NCI-H524 treated with DMSO at 0.1 percent for 48 hours (cell line): ENCODE measurements at regions not wholly inside any gene's neighbourhood (a gene's known extent, or its start where the extent isn't known, plus 50 kb on each side); places are given as distances from the start of the nearest gene placed in this dataset.

Experiments used
- DNase-seq: peaks from one replicate; lab custom pipeline; 2025; lab: John Stamatoyannopoulos, UW

- DNase-seq: no peak
These were observed 81.7 kb upstream of the CCDC85A start for GRCh38 chr2:56102098-56102497.

- no peak for DNase-seq
These were observed 80.9 kb upstream of the CCDC85A start for GRCh38 chr2:56102866-56103265.

- no peak for DNase-seq
These were observed 78.8 kb upstream of the CCDC85A start for GRCh38 chr2:56104962-56105361.

DNA sequence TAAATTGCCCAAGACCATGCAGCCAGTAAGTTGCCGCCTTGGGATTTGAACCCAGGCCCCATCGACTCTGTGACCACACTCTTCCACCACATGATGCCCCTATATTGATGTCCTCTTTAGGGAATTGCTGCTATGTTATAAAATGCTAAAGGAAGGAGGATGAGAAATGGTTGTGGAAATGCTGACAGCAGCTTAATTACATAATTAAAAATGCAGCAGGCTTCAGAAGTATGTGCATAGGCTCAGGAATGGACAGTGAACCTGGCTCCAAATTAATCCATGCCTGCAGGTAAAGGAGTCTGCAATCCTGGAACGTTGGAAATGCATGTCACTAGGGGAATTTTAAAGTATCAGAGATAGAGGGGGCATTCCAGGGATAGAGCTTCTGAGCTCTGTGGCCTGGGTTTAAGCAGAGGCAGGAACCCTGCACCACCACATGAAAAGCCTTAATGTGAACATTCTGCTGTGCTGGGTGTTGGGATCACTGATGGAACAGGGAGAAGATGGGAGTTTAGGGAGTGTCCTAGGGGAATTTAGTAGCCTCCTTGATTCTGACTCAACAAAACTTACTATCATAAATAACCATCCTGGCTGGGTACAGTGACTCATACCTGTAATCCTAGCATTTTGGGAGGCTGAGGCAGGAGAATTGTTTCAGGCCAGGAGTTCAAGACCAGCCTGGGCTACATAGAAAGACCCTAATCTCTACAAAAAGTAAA, 76.1 kb upstream of the CCDC85A start:
- no peak for DNase-seq

DNA sequence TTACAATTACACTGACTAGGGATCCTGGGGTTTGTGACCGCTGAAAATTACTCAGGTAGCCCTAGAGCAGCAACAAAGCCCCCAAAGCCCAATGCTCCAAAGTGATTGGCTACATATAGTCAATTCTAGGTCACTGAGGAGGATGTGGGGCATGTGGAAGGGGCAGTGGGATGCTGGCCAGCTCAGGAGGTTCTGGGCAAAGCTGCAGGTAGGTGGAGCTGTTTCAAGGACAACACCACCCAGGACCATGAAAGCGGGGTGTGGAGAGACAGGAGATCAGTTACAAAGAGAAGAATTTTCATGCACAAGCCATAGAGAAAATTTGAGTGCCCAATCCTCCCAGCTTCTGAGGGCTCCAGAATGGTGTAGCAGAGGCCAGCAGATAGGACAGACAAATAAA, 75.0 kb upstream of the CCDC85A start:
- DNase-seq: no peak

DNA sequence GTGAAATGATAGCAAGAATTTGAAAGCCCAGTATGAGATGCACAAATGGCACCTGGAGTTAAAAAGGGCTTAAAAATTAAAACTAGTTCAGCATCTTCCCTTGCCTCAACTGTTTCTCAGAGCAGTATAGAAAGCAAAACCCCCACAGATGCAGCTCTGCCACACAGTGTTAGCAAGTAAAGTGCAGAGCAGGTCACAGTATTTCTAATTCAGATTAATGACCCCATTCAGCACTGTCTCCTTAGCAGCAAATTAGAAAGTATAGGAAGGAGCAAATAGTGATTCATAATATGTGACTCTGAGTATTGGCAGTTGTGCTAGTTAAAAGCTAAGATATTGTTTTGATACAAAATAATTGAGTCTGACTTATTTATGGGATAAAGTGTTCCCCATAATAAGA, 73.8 kb upstream of the CCDC85A start:
- DNase-seq: no peak

DNA sequence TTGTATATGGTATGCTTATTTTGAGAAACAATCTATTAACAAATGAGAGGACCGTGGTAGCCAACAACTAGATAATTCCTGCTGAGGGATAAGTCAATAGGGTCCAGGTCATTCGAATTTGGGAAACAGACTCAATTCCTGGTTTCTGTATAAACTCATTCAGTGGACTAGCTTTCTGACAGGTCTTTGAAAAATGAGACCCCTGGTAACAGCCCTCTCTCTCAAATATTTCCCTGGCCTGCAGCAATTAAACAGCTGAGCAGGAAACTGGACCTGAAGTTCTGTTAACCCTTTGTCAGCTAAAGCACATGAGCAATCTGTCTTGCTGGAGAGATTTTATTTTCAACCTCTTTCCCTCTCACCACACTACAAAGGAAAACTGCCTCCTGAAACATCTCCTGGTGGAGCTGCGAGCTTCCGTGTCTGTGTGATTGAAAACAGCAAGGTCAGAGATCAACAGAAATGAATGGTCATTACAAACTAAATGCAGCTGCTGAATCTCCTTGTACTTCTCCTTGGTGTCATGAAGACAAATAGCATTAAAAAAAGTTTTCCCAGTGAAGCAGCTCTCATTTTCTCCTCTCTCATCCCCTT, 70.3 kb upstream of the CCDC85A start:
- DNase-seq: no peak

GRCh38 chr2:56117764-56118163, 66.0 kb upstream of the CCDC85A start:
- no peak for DNase-seq

DNA sequence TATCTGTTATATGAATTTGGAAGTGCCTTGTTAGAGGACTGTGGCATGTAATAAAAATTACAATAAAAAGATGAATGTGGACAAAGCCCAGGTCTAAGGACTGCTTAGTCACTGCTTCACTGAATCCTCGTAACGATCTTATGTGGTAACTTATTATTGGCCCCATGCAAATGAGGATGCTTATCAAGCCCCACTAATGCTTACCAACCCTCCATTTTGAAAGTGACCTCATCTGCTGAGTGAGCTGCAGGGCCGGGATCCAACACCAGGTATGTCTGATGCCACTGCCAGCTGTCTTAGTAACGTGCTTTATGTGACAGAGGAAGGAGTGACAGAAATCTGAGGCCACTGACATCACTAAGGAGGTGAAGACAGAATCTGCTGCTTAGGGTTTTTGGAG, 65.3 kb upstream of the CCDC85A start:
- no peak for DNase-seq

GRCh38 chr2:56121995-56122394, 61.8 kb upstream of the CCDC85A start:
- DNase-seq: no peak

DNA sequence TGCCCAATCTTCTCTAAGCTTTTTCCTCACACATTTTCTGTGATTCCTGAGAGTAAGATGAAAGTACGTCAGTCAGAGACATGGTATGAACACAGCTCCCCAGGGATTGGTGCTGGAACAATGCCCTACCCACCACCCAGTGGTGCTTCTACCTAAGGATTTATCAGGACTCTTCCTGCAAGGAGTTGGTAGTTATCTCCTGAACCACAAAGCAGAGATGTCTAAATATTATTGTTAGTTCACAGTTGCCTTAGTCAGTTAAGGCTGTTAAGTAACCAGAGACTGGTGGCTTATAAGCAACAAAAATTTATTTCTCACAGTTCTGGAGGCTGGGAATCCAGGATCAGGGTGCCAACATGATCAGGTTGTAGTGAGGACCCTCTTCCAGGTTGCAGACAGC, 60.3 kb upstream of the CCDC85A start:
- no peak for DNase-seq

GRCh38 chr2:56127010-56127409, 56.8 kb upstream of the CCDC85A start:
- DNase-seq: no peak

DNA sequence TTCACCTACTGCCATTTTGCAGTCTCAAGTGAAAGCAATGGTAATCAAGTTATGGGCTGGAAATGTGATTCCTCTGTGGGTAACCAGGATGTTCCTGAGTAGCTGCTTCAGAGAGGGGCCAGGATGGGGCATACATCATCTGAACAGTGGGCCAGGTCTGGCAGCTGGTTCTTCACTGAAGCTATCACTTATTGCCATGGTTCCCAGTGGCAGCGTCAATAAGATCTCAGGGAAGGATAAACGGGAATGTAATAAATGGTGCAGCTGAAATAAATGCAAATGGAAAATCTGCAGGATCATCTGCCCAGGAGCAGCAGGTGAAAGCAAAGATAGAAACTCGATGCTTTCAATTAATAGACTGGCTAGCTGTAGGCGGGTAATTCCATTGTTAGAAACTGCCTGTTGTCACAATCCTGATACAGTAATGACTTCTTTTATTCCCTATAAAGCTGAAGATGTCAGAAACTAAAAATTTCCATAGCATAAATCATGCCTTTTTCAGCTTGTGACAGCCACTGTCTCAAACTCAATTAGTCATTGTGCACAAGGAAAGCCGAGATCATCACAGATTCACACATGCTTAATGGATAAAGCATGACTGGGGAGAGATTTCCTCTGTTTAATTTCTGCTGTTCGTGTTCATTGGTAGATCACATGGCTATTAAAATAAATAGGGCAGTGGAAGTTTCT, 56.2 kb upstream of the CCDC85A start:
- DNase-seq: no peak

DNA sequence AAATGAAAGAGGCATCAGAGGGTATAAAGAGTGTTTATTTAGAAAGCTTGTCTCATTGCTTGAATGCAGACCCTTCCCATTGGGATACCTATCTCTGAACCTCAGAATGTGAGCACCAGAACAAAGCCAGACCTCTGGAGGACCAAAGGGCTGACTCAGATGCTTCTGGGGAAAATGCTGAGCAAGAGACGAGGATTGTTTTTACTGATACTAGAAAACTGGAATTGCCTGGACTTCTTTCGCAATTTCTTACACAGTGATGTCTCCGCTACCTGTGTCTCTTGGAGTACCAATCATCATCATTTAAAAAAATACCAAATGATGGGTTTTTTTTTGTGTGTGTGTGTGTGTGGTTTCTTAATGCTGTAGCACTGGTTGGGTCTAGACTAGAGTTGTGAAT, 55.6 kb upstream of the CCDC85A start:
- DNase-seq: no peak

DNA sequence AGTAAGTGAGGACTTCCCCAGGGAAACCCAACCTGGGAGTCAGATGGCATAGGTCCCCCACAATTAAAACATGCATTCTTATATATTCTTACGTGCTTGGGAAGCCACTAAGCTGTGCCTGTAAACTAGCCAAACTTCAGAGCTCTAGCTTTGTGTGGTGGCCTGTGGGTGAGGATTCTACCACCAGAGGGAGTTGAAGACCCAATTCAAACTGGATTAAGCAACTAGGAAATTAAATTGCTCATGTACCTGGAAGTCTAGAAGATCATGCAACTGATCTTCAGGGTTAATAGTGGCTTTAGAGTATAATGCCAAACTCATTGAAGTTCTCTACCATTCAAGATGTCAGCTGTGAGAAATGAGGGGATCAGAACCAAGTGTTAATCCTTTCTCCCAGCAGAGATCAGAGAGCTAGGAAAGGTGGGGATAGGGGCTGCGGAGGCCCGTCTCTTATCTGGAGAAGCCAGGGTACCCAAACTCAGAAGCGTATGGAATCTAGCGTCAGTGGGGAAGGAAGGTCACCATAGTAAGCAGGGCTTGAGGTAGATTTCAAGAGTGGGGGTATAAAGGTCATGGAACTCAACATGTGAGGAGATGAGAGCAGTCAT, 53.2 kb upstream of the CCDC85A start:
- peak; percentile 24 for DNase-seq

- DNase-seq: no peak
These were observed 51.7 kb upstream of the CCDC85A start for GRCh38 chr2:56132138-56132537.

- no peak for DNase-seq
These were observed 50.3 kb upstream of the CCDC85A start for GRCh38 chr2:56133441-56133840.

DNA sequence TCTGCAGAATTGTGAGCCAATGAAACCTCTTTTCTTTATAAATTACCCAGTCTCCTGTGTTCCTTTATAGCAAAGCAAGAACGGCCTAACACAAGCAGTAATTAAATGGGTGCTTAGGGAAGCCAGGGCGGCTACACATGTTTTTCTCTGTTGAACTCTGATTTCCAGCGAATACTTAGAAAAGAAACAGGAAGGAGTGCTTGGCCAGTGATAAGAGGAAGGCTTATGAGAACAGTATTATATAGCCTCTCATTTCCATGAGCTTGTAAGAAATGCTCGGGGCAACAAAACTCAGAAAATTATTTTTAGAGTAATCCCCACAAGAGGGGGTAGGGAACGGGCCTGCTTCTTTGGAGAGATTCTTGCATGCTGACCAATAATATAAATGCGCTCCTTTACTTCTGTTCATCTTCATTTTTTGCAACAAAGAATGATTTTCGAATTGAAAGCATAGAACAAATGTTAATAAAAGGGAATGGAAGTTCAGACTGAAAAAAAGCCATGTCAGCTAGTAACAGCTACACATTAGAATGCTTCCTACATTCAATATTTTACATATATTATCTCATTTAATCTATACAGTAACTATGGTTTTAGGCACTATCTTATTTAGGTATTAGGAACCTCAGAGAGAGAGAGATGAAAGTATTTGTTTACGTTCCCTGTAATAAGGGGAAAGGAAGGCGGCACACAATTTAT, 49.7 kb upstream of the CCDC85A start:
- DNase-seq: no peak
